Transverse colon (tissue), 4 donors: ENCODE measurements at regions not wholly inside any gene's neighbourhood (a gene's known extent, or its start where the extent isn't known, plus 50 kb on each side); places are given as distances from the start of the nearest gene placed in this dataset.

Source experiments
- DNase-seq: peaks from one replicate; pipeline ENCODE4 v3.0.0-alpha.2; 2019
- H3K27ac ChIP-seq, 4 donors: fragments of 200-600 bp; sonication (generic); 2 replicates each; pipeline ENCODE4 v1.5.1; 2016 to 2018; ENCODE audit warnings: inconsistent platforms in 4 of 4
- H3K27me3 ChIP-seq: fragments of 200-600 bp; sonication (generic); 2 replicates; pipeline ENCODE4 v1.5.1; 2017; ENCODE audit warnings: inconsistent platforms
- H3K36me3 ChIP-seq, 4 donors: fragments of 200-600 bp; sonication (generic); 2 replicates each; pipeline ENCODE4 v1.5.1; 2017 to 2019; ENCODE audit warnings: inconsistent platforms in 4 of 4
- H3K4me1 ChIP-seq, 4 donors: fragments of 200-600 bp; sonication (generic); 2 replicates each; pipeline ENCODE4 v1.5.1; 2017 to 2020; ENCODE audit warnings: inconsistent platforms in 4 of 4
- H3K4me3 ChIP-seq, 4 donors: fragments of 200-600 bp; sonication (generic); 1 replicate in 1 of 4; 2 replicates in 3 of 4; pipeline versions ENCODE4 v1.5.1 to v1.6.1; 2017 to 2019; ENCODE audit warnings: inconsistent platforms in 4 of 4
- H3K9me3 ChIP-seq, 2 donors: fragments of 200-600 bp; sonication (generic); 2 replicates each; pipeline ENCODE4 v1.5.1; 2017 to 2019; ENCODE audit warnings: inconsistent platforms in 2 of 2
- CTCF ChIP-seq, 5 experiments: fragments of 200-600 bp in 3 of 5; fragments of 450-650 bp in 2 of 5; sonication (generic) in 3 of 5; IDR thresholded peaks; 1 replicate in 2 of 5; 2 replicates in 3 of 5; pipeline ENCODE4 v1.5.1; 2016 to 2017; ENCODE audit warnings: antibody characterized with exemption in 5 of 5, inconsistent platforms in 3 of 5, mild to moderate bottlenecking in 2 of 5, moderate library complexity in 1 of 5
- EP300 ChIP-seq: sonication (generic); formaldehyde crosslinking; IDR thresholded peaks from one replicate; pipeline ENCODE4 v1.6.1; 2017; ENCODE audit warnings: antibody characterized with exemption, low read depth
- POLR2A ChIP-seq: fragments of 450-650 bp; IDR thresholded peaks from one replicate; pipeline ENCODE4 v1.6.1; 2016; ENCODE audit warnings: antibody characterized with exemption, mild to moderate bottlenecking, moderate library complexity
- POLR2AphosphoS5 ChIP-seq, 3 donors: sonication (generic); formaldehyde crosslinking; IDR thresholded peaks; one replicate each; pipeline ENCODE4 v1.6.1; 2016; ENCODE audit warnings: antibody characterized with exemption in 3 of 3
- WGBS, 2 donors: methylation state at CpG; one replicate each; pipeline ENCODE4 v1.1.5; 2018; ENCODE audit warnings: low coverage in 1 of 2; 5-methylcytosine and 5-hydroxymethylcytosine counted together
- in situ Hi-C, 4 donors: fragments of 200-750 bp; cut with MboI; loops; one replicate each; pipeline versions ENCODE4 v1.15.0 to v1.15.1; 2017; ENCODE audit warnings: low sequenced_read_pairs in 3 of 4, low pct_ligation_motif_present in 1 of 4, low pct_unique_long_range_greater_than_20kb in 1 of 4
- intact Hi-C: fragments of 100-400 bp; cut with DNase I; formaldehyde crosslinking; loops from one replicate; pipeline ENCODE4 v1.15.1; 2023; ENCODE audit warnings: low total_unique reads

DNA sequence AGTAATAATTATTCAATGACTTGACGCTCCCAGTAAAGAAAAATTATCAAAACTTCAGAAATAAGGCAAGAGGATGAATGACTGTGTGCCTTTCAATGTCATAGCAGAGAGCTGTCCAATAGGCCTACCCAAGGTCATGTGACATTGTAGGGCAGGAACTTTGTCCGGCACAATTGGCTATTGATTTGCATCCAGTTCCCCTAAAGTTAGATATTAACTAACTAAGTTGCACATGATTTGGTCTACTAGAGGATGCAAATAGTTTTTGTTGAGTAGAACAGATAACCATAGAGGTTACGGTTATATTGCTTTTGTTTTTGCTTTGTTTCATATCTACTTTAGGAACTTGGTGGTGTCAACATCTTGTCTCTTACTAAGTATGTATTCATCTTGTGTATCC lies 127.9 kb upstream of the PFN2 start:
- no peaks in the 10 kb centered on the region for H3K4me1 ChIP-seq
- intact Hi-C loops (no loop called here), in situ Hi-C loops (no loop called here)
- no peak for DNase-seq
- 90 to 100% methylated on average over 3 of the region's 3 CpGs for WGBS, 2 donors
- no peaks in the 10 kb centered on the region for H3K9me3 ChIP-seq
- TF ChIP-seq POLR2AphosphoS5 (IDR thresholded peaks at IDR 0.05) (no peak), POLR2A (no peak), CTCF (IDR thresholded peaks at IDR 0.05) (no peak), EP300 (no peak)
- H3K36me3 ChIP-seq, result no peaks in the 10 kb centered on the region
- H3K27ac ChIP-seq, result no peak overlapping the region
- H3K27me3 ChIP-seq, result no peaks in the 10 kb centered on the region
- no peak overlapping the region for H3K4me3 ChIP-seq

- no peaks in the 10 kb centered on the region for H3K4me1 ChIP-seq
- in situ Hi-C loops (no loop called here), intact Hi-C loops (no loop called here)
- TF ChIP-seq POLR2A (no peak), POLR2AphosphoS5 (IDR thresholded peaks at IDR 0.05) (no peak), CTCF (IDR thresholded peaks at IDR 0.05) (no peak), EP300 (no peak)
- H3K36me3 ChIP-seq, result no peaks in the 10 kb centered on the region
- H3K9me3 ChIP-seq, result no peaks in the 10 kb centered on the region
- H3K27me3 ChIP-seq, result no peaks in the 10 kb centered on the region
- 69 to 85% methylated on average over 4 of the region's 4 CpGs for WGBS, 2 donors
- H3K27ac ChIP-seq, result no peak overlapping the region
- no peak overlapping the region for H3K4me3 ChIP-seq
- DNase-seq, result no peak
These were observed 126.8 kb upstream of the PFN2 start for GRCh38 chr3:150097588-150097890.

- H3K4me3 ChIP-seq, result no peak overlapping the region
- no peaks in the 10 kb centered on the region for H3K36me3 ChIP-seq
- WGBS, 2 donors, result 49% methylated on average over 2 to 3 of the region's 3 CpGs
- H3K27ac ChIP-seq, result no peak overlapping the region
- DNase-seq, result no peak
- intact Hi-C loops (no loop called here), in situ Hi-C loops (no loop called here)
- no peaks in the 10 kb centered on the region for H3K4me1 ChIP-seq
- no peaks in the 10 kb centered on the region for H3K9me3 ChIP-seq
- TF ChIP-seq EP300 (no peak), POLR2AphosphoS5 (IDR thresholded peaks at IDR 0.05) (no peak), POLR2A (no peak), CTCF (IDR thresholded peaks at IDR 0.05) (no peak)
- H3K27me3 ChIP-seq, result no peaks in the 10 kb centered on the region
These were observed 126.2 kb upstream of the PFN2 start for GRCh38 chr3:150096700-150097587.

DNA sequence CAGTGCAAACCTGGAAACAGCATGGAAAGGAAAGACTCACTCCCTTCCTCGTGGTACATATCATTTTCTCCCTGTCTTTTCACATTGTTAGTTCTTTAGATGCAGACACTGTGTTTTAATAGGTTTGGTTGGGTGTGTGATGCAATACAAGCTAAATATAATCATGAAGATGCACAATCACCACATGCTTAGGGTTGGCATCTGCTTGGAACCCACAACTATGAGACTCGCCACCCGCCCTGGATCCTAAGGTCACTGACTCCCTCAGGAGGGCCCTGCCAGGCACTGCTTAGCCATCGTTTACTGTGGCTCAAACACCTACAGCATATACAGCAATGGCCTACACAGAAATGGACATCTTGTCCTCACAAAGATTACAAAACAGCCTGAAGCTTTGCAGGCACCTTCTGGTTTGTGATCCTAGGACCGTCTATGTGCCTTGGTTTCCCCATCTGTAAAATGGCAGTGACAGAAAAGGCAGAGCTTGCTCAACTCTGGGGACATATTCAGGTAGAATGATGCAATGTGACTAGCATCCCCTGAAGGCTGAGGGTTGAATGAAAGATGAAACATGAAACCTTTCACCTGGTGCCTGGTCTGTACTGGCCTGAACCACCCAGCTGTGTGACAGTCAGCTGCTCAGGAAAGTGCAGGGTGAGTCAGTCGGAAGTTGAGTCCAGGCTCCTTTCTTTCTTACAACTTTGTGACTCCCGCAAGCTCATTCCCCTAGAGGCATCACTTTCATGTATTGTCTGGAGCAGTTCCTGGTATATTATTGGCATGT lies 123.6 kb upstream of the PFN2 start:
- Histone ChIP-seq H3K27me3 (no peaks in the 10 kb centered on the region), H3K27ac (no peak overlapping the region), H3K4me1 (no peaks in the 10 kb centered on the region), H3K9me3 (no peaks in the 10 kb centered on the region), H3K4me3 (no peak overlapping the region), H3K36me3 (no peaks in the 10 kb centered on the region)
- 83 to 85% methylated on average over 1 to 7 of the region's 7 CpGs for WGBS, 2 donors
- intact Hi-C loops (no loop called here), in situ Hi-C loops (no loop called here)
- TF ChIP-seq CTCF (IDR thresholded peaks at IDR 0.05) (no peak), POLR2AphosphoS5 (IDR thresholded peaks at IDR 0.05) (no peak)
- DNase-seq, result no peak
